ENCODE measurements at regions not wholly inside any gene's neighbourhood (a gene's known extent, or its start where the extent isn't known, plus 50 kb on each side); places are given as distances from the start of the nearest gene placed in this dataset.

DNA sequence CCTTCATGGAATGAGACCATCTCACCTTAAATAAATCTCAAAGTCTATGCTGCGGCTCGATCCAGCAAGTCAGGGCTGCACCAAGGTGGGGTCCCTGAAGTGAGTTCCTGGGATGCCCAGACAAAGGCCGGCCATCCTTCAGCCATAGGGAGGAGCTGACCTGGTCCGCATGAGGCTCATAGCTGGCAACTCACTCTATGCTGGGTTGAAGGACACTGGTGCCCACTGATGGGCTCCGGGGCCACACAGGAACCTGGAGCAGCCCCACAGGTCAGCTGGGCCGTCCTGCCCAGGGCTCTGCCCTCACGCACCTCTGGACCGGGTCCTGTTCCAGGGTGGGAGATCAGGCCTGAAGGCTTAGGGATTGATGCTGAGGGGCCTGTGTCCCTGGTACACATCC, 1339.3 kb downstream of the TBC1D22A start:
- DNase-seq (ENCODE audit: low read depth, low spot score) (no peak), ATAC-seq (no peak)
- H3K4me3 ChIP-seq (replicated peaks in 1 of 2; ENCODE audit: low read depth in 1 of 2, low read length in 2 of 2) = no peak overlapping the region
- ChIA-PET RAD21 (ENCODE audit: low non-redundant PET in 1 of 2, low total read pairs in 2 of 2, uncharacterized antibody in 2 of 2, unreplicated experiment in 2 of 2) (no interaction called here), CTCF (no interaction called here), POLR2A (no interaction called here)
- no TSS peak for BruUV-seq (replicated peaks)
- no peak overlapping the region for H3K27ac ChIP-seq (ENCODE audit: low read depth, low read length)
- no peaks in the 10 kb centered on the region for H3K79me2 ChIP-seq (ENCODE audit: insufficient read depth, low read length)
- H3K27me3 ChIP-seq (ENCODE audit: insufficient read depth, low read length) = 0 out of 2 replicates have a peak, but pooled peaks cover 6% of the 10 kb centered on the region
- no peak overlapping the region for H3K9ac ChIP-seq (ENCODE audit: low read length)
- H3K36me3 ChIP-seq (ENCODE audit: control insufficient read depth in 1 of 2, insufficient read depth in 2 of 2, low read length in 2 of 2) = no peaks in the 10 kb centered on the region
- no peaks in the 10 kb centered on the region for H3K9me2 ChIP-seq (ENCODE audit: insufficient read depth)
- intact Hi-C loops (cut with micrococcal nuclease) = no loop called here
- TF ChIP-seq CEBPB (IDR thresholded peaks at IDR 0.05; ENCODE audit: low read depth) (no peak), YY1 (IDR thresholded peaks at IDR 0.05; ENCODE audit: extremely low read depth, insufficient replicate concordance, low read depth, low read length) (no peak), CBX3 (IDR thresholded peaks at IDR 0.05; ENCODE audit: low read depth) (no peak), POLR2A (IDR thresholded peaks at IDR 0.05; ENCODE audit: borderline replicate concordance, extremely low read depth, insufficient read depth, insufficient read length) (no peak), EGR1 (IDR thresholded peaks at IDR 0.05; ENCODE audit: low read depth) (no peak), ELF1 (IDR thresholded peaks at IDR 0.05; ENCODE audit: borderline replicate concordance, low read depth) (no peak)
- TF ChIP-seq, protein P1, sequence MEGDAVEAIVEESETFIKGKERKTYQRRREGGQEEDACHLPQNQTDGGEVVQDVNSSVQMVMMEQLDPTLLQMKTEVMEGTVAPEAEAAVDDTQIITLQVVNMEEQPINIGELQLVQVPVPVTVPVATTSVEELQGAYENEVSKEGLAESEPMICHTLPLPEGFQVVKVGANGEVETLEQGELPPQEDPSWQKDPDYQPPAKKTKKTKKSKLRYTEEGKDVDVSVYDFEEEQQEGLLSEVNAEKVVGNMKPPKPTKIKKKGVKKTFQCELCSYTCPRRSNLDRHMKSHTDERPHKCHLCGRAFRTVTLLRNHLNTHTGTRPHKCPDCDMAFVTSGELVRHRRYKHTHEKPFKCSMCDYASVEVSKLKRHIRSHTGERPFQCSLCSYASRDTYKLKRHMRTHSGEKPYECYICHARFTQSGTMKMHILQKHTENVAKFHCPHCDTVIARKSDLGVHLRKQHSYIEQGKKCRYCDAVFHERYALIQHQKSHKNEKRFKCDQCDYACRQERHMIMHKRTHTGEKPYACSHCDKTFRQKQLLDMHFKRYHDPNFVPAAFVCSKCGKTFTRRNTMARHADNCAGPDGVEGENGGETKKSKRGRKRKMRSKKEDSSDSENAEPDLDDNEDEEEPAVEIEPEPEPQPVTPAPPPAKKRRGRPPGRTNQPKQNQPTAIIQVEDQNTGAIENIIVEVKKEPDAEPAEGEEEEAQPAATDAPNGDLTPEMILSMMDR (IDR thresholded peaks at IDR 0.05 in 2 of 3, conservative IDR thresholded peaks at IDR 0.05 in 1 of 3; ENCODE audit: borderline replicate concordance in 1 of 3, insufficient read depth in 1 of 3, low read depth in 2 of 3, low read length in 2 of 3) = no peak
- H2AFZ ChIP-seq (ENCODE audit: low read depth, low read length, poor library complexity, severe bottlenecking) = no peak overlapping the region
- H3K4me1 ChIP-seq (ENCODE audit: control insufficient read depth in 1 of 2, insufficient read depth in 2 of 2, low read length in 2 of 2) = no peaks in the 10 kb centered on the region
- no peak overlapping the region for H3K4me2 ChIP-seq (ENCODE audit: low read length)
- H3K9me3 ChIP-seq (ENCODE audit: control insufficient read depth in 1 of 2, insufficient read depth in 1 of 2, low read depth in 1 of 2, low read length in 2 of 2) = no peaks in the 10 kb centered on the region
- H4K20me1 ChIP-seq (ENCODE audit: insufficient read depth) = no peaks in the 10 kb centered on the region

DNA sequence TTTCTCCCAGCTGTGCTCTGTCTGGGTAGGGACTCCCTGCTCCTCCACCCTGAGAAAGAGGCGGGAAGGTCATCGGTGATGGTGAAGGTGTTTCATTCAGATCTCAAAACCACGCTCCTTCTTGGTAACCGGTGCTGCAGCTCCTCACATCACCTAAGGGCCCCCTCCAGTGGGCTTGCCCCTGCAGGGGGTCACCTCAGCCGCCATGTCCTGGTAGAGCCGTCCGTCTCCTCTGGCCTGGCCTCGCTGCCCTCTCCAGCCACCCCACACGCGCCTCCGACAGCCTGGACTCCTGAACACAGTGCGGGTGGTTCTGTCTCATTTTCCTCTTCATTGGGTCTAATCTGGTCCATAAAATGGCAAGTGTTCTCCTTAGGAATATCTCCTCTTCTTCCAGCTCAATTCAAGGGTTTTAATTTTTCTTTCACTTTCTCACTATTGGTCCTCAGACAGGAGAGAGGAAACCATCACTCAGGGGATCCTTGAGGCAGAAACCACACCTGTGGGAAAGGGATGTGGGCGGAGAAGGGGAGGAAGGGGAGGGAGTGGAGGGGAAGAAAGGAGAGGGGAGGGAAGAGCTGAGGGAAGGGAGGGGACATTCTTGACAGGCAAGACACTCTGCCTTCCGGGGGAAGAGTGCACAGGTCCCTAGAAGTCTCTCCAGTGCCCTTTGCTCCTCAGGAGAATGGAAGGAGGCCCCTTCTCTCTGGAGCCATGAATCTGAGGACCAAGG, 1338.4 kb downstream of the TBC1D22A start:
- H2AFZ ChIP-seq (ENCODE audit: low read depth, low read length, poor library complexity, severe bottlenecking) = no peak overlapping the region
- BruUV-seq (replicated peaks) = no TSS peak
- RAD21 ChIA-PET (ENCODE audit: low non-redundant PET in 1 of 2, low total read pairs in 2 of 2, uncharacterized antibody in 2 of 2, unreplicated experiment in 2 of 2) = no interaction called here
- POLR2A ChIA-PET = no interaction called here
- H3K4me1 ChIP-seq (ENCODE audit: control insufficient read depth in 1 of 2, insufficient read depth in 2 of 2, low read length in 2 of 2) = no peaks in the 10 kb centered on the region
- H3K9me3 ChIP-seq (ENCODE audit: control insufficient read depth in 1 of 2, insufficient read depth in 1 of 2, low read depth in 1 of 2, low read length in 2 of 2) = no peaks in the 10 kb centered on the region
- no peaks in the 10 kb centered on the region for H3K36me3 ChIP-seq (ENCODE audit: control insufficient read depth in 1 of 2, insufficient read depth in 2 of 2, low read length in 2 of 2)
- H3K4me3 ChIP-seq (replicated peaks in 1 of 2; ENCODE audit: low read depth in 1 of 2, low read length in 2 of 2) = no peak overlapping the region
- H3K9ac ChIP-seq (ENCODE audit: low read length) = no peak overlapping the region
- no peak for ATAC-seq
- TF ChIP-seq, protein P2, sequence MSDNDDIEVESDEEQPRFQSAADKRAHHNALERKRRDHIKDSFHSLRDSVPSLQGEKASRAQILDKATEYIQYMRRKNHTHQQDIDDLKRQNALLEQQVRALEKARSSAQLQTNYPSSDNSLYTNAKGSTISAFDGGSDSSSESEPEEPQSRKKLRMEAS (IDR thresholded peaks at IDR 0.05) = no peak
- TF ChIP-seq ZNF274 (IDR thresholded peaks at IDR 0.05; ENCODE audit: low read depth, low read length) (no peak), EZH2 (IDR thresholded peaks at IDR 0.05) (no peak), CBX3 (IDR thresholded peaks at IDR 0.05; ENCODE audit: low read depth) (no peak), ELF1 (IDR thresholded peaks at IDR 0.05; ENCODE audit: borderline replicate concordance, low read depth) (no peak), SIN3A (IDR thresholded peaks at IDR 0.05; ENCODE audit: low read depth) (no peak), EGR1 (IDR thresholded peaks at IDR 0.05; ENCODE audit: low read depth) (no peak), TCF7L2 (IDR thresholded peaks at IDR 0.05; ENCODE audit: borderline replicate concordance, extremely low read depth, insufficient read depth, insufficient read length) (no peak), EZH2phosphoT487 (IDR thresholded peaks at IDR 0.05; ENCODE audit: borderline replicate concordance) (no peak), YY1 (IDR thresholded peaks at IDR 0.05; ENCODE audit: extremely low read depth, insufficient replicate concordance, low read depth, low read length) (no peak)
- H4K20me1 ChIP-seq (ENCODE audit: insufficient read depth) = no peaks in the 10 kb centered on the region
- CTCF ChIA-PET = no interaction called here
- 0 out of 2 replicates have a peak, but pooled peaks cover 6% of the 10 kb centered on the region for H3K27me3 ChIP-seq (ENCODE audit: insufficient read depth, low read length)
- no peaks in the 10 kb centered on the region for H3K79me2 ChIP-seq (ENCODE audit: insufficient read depth, low read length)
- DNase-seq (ENCODE audit: low read depth, low spot score) = no peak
- H3K9me2 ChIP-seq (ENCODE audit: insufficient read depth) = no peaks in the 10 kb centered on the region
- intact Hi-C loops (cut with micrococcal nuclease) = no loop called here
- H3K4me2 ChIP-seq (ENCODE audit: low read length) = no peak overlapping the region
- no peak overlapping the region for H3K27ac ChIP-seq (ENCODE audit: low read depth, low read length)
